C4-2B (cell line): ENCODE measurements at regions not wholly inside any gene's neighbourhood (a gene's known extent, or its start where the extent isn't known, plus 50 kb on each side); places are given as distances from the start of the nearest gene placed in this dataset.

Source experiments
- ZFX ChIP-seq: fragments of 450-650 bp; IDR thresholded peaks from 2 replicates; pipeline ENCODE4 v1.6.1; 2017
- TF ChIP-seq, protein P1 (sequence below): fragments of 450-650 bp; conservative IDR thresholded peaks from 2 replicates; pipeline ENCODE4 v1.5.1; 2017; ENCODE audit warnings: mild to moderate bottlenecking

DNA sequence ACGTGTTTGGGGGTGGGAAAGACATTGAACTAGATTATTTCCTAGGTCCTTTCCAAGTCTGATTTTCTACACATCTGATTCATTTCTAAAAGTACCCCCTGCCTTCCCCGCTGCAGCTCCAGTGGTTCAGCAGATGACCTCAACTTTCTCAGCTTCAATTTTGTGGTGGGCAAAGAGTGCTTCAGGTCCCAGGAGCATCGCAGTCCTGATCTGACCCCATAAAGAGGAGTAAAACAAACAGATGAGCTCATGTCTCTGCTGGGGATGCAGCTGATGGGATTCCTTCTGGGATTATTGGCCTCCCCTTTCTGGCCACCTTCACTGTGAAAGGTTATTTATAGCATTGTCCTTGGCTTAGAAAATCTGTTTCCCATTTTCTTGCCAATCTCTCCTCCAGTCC is 337.0 kb upstream of the PLXNA2 start:
- TF ChIP-seq, protein P1, sequence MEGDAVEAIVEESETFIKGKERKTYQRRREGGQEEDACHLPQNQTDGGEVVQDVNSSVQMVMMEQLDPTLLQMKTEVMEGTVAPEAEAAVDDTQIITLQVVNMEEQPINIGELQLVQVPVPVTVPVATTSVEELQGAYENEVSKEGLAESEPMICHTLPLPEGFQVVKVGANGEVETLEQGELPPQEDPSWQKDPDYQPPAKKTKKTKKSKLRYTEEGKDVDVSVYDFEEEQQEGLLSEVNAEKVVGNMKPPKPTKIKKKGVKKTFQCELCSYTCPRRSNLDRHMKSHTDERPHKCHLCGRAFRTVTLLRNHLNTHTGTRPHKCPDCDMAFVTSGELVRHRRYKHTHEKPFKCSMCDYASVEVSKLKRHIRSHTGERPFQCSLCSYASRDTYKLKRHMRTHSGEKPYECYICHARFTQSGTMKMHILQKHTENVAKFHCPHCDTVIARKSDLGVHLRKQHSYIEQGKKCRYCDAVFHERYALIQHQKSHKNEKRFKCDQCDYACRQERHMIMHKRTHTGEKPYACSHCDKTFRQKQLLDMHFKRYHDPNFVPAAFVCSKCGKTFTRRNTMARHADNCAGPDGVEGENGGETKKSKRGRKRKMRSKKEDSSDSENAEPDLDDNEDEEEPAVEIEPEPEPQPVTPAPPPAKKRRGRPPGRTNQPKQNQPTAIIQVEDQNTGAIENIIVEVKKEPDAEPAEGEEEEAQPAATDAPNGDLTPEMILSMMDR = no peak
- TF ChIP-seq ZFX = no peak
